Ovary (tissue), 3 donors: ENCODE measurements at regions not wholly inside any gene's neighbourhood (a gene's known extent, or its start where the extent isn't known, plus 50 kb on each side); places are given as distances from the start of the nearest gene placed in this dataset.

Source experiments
- EP300 ChIP-seq: sonication (generic); formaldehyde crosslinking; IDR thresholded peaks from one replicate; pipeline ENCODE4 v1.6.1; 2017; ENCODE audit warnings: antibody characterized with exemption
- TF ChIP-seq, protein P1 (sequence below), 3 donors: fragments of 450-650 bp in 2 of 3; fragments of 200-600 bp in 1 of 3; IDR thresholded peaks; one replicate each; pipeline versions ENCODE4 v1.5.1 to v1.8.0; 2016 to 2022; ENCODE audit warnings: antibody characterized with exemption in 3 of 3, mild to moderate bottlenecking in 1 of 3
- donor health status: DM: no; HTN: no; CAD: no.

DNA sequence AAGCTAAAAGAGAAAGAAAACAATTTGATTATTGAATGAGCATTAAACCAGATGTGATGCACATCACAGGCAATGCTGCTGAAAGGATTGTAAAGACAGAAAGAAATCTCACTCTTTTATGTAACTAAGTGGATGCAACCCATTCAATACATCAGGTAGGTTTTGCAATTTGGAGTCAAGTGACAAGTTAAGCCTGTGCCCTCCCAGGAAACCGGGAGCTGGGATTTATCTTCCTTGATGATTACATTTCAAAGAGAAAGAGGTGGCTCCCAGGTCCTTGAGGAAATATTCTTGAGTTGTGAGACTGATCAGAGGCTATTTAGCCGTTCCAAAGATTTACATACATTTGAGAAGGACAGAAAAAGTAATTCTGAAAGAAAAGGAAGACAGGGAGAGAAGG is 219.0 kb upstream of the PROK2 start:
- TF ChIP-seq, protein P1, sequence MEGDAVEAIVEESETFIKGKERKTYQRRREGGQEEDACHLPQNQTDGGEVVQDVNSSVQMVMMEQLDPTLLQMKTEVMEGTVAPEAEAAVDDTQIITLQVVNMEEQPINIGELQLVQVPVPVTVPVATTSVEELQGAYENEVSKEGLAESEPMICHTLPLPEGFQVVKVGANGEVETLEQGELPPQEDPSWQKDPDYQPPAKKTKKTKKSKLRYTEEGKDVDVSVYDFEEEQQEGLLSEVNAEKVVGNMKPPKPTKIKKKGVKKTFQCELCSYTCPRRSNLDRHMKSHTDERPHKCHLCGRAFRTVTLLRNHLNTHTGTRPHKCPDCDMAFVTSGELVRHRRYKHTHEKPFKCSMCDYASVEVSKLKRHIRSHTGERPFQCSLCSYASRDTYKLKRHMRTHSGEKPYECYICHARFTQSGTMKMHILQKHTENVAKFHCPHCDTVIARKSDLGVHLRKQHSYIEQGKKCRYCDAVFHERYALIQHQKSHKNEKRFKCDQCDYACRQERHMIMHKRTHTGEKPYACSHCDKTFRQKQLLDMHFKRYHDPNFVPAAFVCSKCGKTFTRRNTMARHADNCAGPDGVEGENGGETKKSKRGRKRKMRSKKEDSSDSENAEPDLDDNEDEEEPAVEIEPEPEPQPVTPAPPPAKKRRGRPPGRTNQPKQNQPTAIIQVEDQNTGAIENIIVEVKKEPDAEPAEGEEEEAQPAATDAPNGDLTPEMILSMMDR (IDR thresholded peaks at IDR 0.05): no peak
- TF ChIP-seq EP300: no peak
